Mesenchymal stem cell (in vitro differentiated cells and primary cell): ENCODE measurements at regions not wholly inside any gene's neighbourhood (a gene's known extent, or its start where the extent isn't known, plus 50 kb on each side); places are given as distances from the start of the nearest gene placed in this dataset.

ENCODE experiments used
- DNase-seq: peaks from one replicate; pipeline ENCODE4 v3.0.0-alpha.2; 2013
- H2AFZ ChIP-seq: one replicate; pipeline ENCODE4 v1.6.1; 2013; ENCODE audit warnings: low read depth, mild to moderate bottlenecking, control low read depth, inconsistent platforms, low read length, moderate library complexity
- H2AK5ac ChIP-seq: 2 replicates; pipeline ENCODE4 v1.6.1; 2013; ENCODE audit warnings: low read length, moderate library complexity, mild to moderate bottlenecking, inconsistent platforms; ENCODE audit not compliant: severe bottlenecking
- H2BK120ac ChIP-seq: one replicate; pipeline ENCODE4 v1.6.1; 2013; ENCODE audit warnings: low read depth, mild to moderate bottlenecking, inconsistent platforms, low read length, moderate library complexity
- H2BK12ac ChIP-seq, 2 experiments: one replicate each; pipeline ENCODE4 v1.6.1; 2013; ENCODE audit warnings: inconsistent platforms in 2 of 2, low read length in 2 of 2, mild to moderate bottlenecking in 2 of 2, moderate library complexity in 2 of 2, control low read depth in 1 of 2
- H2BK15ac ChIP-seq: one replicate; pipeline ENCODE4 v1.6.1; 2013; ENCODE audit warnings: mild to moderate bottlenecking, low read depth, inconsistent platforms; ENCODE audit not compliant: poor library complexity, severe bottlenecking
- H2BK5ac ChIP-seq: 2 replicates; pipeline ENCODE4 v1.6.1; 2013; ENCODE audit warnings: low read depth, mild to moderate bottlenecking, low read length, control low read depth, inconsistent platforms; ENCODE audit not compliant: poor library complexity, severe bottlenecking
- H3K14ac ChIP-seq, 2 experiments: one replicate each; pipeline ENCODE4 v1.6.1; 2013; ENCODE audit warnings: inconsistent platforms in 2 of 2, low read length in 2 of 2, control low read depth in 1 of 2, mild to moderate bottlenecking in 1 of 2, moderate library complexity in 1 of 2
- H3K18ac ChIP-seq, 2 experiments: one replicate each; pipeline ENCODE4 v1.6.1; 2013; ENCODE audit warnings: inconsistent platforms in 2 of 2, low read length in 2 of 2, control low read depth in 1 of 2, low read depth in 1 of 2, mild to moderate bottlenecking in 1 of 2
- H3K23ac ChIP-seq, 2 experiments: one replicate each; pipeline ENCODE4 v1.6.1; 2013; ENCODE audit warnings: inconsistent platforms in 2 of 2, low read length in 2 of 2, mild to moderate bottlenecking in 2 of 2, moderate library complexity in 2 of 2, control low read depth in 1 of 2
- H3K27ac ChIP-seq: 2 replicates; pipeline ENCODE4 v1.5.1; 2013; ENCODE audit warnings: mild to moderate bottlenecking, moderate library complexity, low read length, control low read depth, inconsistent platforms; ENCODE audit not compliant: poor library complexity, severe bottlenecking
- H3K27me3 ChIP-seq, 2 experiments: 2 replicates each; pipeline versions ENCODE4 v1.6.1 to v1.7.0; 2013; ENCODE audit warnings: low read length in 2 of 2, mild to moderate bottlenecking in 2 of 2, moderate library complexity in 2 of 2, control low read depth in 1 of 2, inconsistent platforms in 1 of 2; ENCODE audit not compliant: control insufficient read depth in 1 of 2, insufficient read depth in 1 of 2
- H3K36me3 ChIP-seq, 2 experiments: 2 replicates each; pipeline versions ENCODE4 v1.6.1 to v1.7.0; 2013; ENCODE audit warnings: low read length in 2 of 2, control low read depth in 1 of 2, inconsistent platforms in 1 of 2, low read depth in 1 of 2, mild to moderate bottlenecking in 1 of 2; ENCODE audit not compliant: insufficient read depth in 2 of 2, control insufficient read depth in 1 of 2
- H3K4ac ChIP-seq, 2 experiments: one replicate each; pipeline ENCODE4 v1.6.1; 2013; ENCODE audit warnings: inconsistent platforms in 2 of 2, low read length in 2 of 2, mild to moderate bottlenecking in 2 of 2, moderate library complexity in 2 of 2, control low read depth in 1 of 2, low read depth in 1 of 2
- H3K4me1 ChIP-seq: 2 replicates; pipeline ENCODE4 v1.6.1; 2013; ENCODE audit warnings: low read depth, low read length, control low read depth; ENCODE audit not compliant: control insufficient read depth, insufficient read depth
- H3K4me2 ChIP-seq: 2 replicates; pipeline ENCODE4 v1.6.1; 2013; ENCODE audit warnings: low read length, mild to moderate bottlenecking, inconsistent platforms; ENCODE audit not compliant: poor library complexity, severe bottlenecking
- H3K4me3 ChIP-seq, 2 experiments: 2 replicates each; pipeline versions ENCODE4 v1.5.1 to v1.7.0; 2013; ENCODE audit warnings: low read length in 2 of 2, mild to moderate bottlenecking in 2 of 2, control low read depth in 1 of 2, low read depth in 1 of 2; ENCODE audit not compliant: insufficient read depth in 1 of 2
- H3K79me1 ChIP-seq: replicated peaks from 2 replicates; pipeline ENCODE4 v1.6.1; 2013; ENCODE audit warnings: mild to moderate bottlenecking, control low read depth, low read length, inconsistent platforms; ENCODE audit not compliant: poor library complexity, severe bottlenecking
- H3K9ac ChIP-seq: 2 replicates; pipeline ENCODE4 v1.7.0; 2013; ENCODE audit warnings: mild to moderate bottlenecking, low read length, moderate library complexity
- H3K9me3 ChIP-seq: 2 replicates; pipeline ENCODE4 v1.7.0; 2013; ENCODE audit warnings: mild to moderate bottlenecking, low read length; ENCODE audit not compliant: control insufficient read depth
- H4K8ac ChIP-seq: one replicate; pipeline ENCODE4 v1.6.1; 2013; ENCODE audit warnings: inconsistent platforms, mild to moderate bottlenecking, low read length, moderate library complexity
- H4K91ac ChIP-seq: one replicate; pipeline ENCODE4 v1.6.1; 2013; ENCODE audit warnings: mild to moderate bottlenecking, low read length, inconsistent platforms
- WGBS: methylation state at CpG from one replicate; pipeline ENCODE4 v1.1.7; 2013; ENCODE audit warnings: mixed read lengths; 5-methylcytosine and 5-hydroxymethylcytosine counted together

DNA sequence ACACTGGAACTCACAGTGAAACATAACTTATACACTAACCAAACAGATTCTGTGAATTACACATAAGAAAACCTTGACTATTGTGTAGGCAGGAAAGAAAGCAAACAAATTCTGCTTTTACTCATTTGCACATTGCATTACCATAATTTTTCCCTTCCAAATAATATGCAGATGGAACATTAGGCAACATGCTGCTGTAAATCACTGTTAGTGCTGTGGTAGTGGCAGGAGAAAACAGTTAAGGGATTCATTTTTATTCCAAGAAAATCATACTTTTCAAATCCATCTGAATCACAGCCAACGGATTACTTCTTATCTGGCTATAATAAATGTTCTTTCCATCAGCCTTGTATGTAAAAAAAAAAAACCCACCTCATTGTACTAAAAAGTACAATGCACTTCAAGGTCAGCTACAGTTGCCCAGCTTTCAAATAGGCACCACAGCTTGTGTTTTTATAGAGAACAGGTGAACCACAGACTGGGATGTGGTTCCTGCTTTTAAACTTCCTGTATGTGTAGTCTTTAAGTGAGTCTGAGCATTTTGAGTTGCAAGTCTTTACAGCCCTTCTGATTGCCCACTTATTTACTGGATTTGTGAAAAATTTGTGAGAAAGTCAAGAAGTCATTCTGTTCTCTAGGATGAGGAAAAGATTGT, 590.0 kb upstream of the SEMA3D start:
- Histone ChIP-seq H3K36me3 (no peaks in the 10 kb centered on the region), H2AK5ac (no peak overlapping the region), H3K79me1 (no peaks in the 10 kb centered on the region), H3K9me3 (no peaks in the 10 kb centered on the region), H3K4ac (no peak overlapping the region), H2BK15ac (no peak overlapping the region), H3K4me3 (no peak overlapping the region), H4K91ac (no peak overlapping the region), H3K23ac (no peak overlapping the region), H2AFZ (no peak overlapping the region), H2BK12ac (no peak overlapping the region), H3K4me2 (no peak overlapping the region), H3K14ac (no peak overlapping the region), H2BK120ac (no peak overlapping the region), H4K8ac (no peak overlapping the region), H3K27me3 (no peaks in the 10 kb centered on the region), H3K18ac (no peak overlapping the region), H2BK5ac (no peak overlapping the region), H3K27ac (no peak overlapping the region), H3K4me1 (no peaks in the 10 kb centered on the region), H3K9ac (no peak overlapping the region)
- DNase-seq = no peak
- 100% methylated on average over 1 of the region's 1 CpG for WGBS

- H3K4me2 ChIP-seq = no peak overlapping the region
- no peaks in the 10 kb centered on the region for H3K36me3 ChIP-seq
- H3K9me3 ChIP-seq = no peaks in the 10 kb centered on the region
- no peaks in the 10 kb centered on the region for H3K79me1 ChIP-seq
- H3K4me3 ChIP-seq = no peak overlapping the region
- H3K14ac ChIP-seq = no peak overlapping the region
- no peak overlapping the region for H2BK5ac ChIP-seq
- no peak overlapping the region for H3K27ac ChIP-seq
- no peak overlapping the region for H4K8ac ChIP-seq
- H2BK15ac ChIP-seq = no peak overlapping the region
- no peak for DNase-seq
- WGBS = 100% methylated on average over 2 of the region's 3 CpGs
- H3K18ac ChIP-seq = no peak overlapping the region
- no peaks in the 10 kb centered on the region for H3K4me1 ChIP-seq
- H2BK12ac ChIP-seq = no peak overlapping the region
- H2AFZ ChIP-seq = no peak overlapping the region
- H2AK5ac ChIP-seq = no peak overlapping the region
- no peak overlapping the region for H2BK120ac ChIP-seq
- no peak overlapping the region for H4K91ac ChIP-seq
- H3K23ac ChIP-seq = no peak overlapping the region
- peak overlapping the region; percentile 11 for H3K9ac ChIP-seq
- no peak overlapping the region for H3K4ac ChIP-seq
- H3K27me3 ChIP-seq = no peaks in the 10 kb centered on the region
Observed at GRCh38 chr7:85775431-85775830, 588.6 kb upstream of the SEMA3D start.

DNA sequence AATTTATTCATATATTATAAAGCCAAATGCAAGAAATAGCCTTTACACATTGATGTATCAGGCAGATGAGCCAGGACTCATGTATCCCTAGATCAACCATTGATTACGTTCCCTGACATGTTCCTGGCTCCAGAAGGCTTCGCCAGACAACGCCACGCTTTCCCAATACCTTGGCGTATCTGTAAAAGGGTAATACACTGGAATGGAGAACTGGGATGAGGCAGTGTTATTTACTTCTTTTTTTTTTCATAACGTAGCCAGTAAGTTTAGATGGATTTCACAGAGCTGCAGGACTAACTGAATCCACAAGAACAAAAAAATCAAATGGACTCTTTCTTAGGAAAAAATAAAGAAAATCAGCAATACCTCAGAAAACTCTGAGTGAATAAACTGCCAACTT, 588.1 kb upstream of the SEMA3D start:
- 85% methylated on average over 6 of the region's 6 CpGs for WGBS
- Histone ChIP-seq H3K4ac (no peak overlapping the region), H3K79me1 (no peaks in the 10 kb centered on the region), H4K91ac (no peak overlapping the region), H3K36me3 (no peaks in the 10 kb centered on the region), H2BK120ac (no peak overlapping the region), H3K27ac (no peak overlapping the region), H3K9me3 (no peaks in the 10 kb centered on the region), H3K4me2 (no peak overlapping the region), H2BK5ac (no peak overlapping the region), H2BK15ac (no peak overlapping the region), H3K18ac (no peak overlapping the region), H3K9ac (peak overlapping the region; percentile 11), H3K4me1 (no peaks in the 10 kb centered on the region), H3K27me3 (no peaks in the 10 kb centered on the region), H2AK5ac (no peak overlapping the region), H3K23ac (no peak overlapping the region), H4K8ac (no peak overlapping the region), H2BK12ac (no peak overlapping the region), H3K14ac (no peak overlapping the region), H3K4me3 (no peak overlapping the region), H2AFZ (no peak overlapping the region)
- no peak for DNase-seq

DNA sequence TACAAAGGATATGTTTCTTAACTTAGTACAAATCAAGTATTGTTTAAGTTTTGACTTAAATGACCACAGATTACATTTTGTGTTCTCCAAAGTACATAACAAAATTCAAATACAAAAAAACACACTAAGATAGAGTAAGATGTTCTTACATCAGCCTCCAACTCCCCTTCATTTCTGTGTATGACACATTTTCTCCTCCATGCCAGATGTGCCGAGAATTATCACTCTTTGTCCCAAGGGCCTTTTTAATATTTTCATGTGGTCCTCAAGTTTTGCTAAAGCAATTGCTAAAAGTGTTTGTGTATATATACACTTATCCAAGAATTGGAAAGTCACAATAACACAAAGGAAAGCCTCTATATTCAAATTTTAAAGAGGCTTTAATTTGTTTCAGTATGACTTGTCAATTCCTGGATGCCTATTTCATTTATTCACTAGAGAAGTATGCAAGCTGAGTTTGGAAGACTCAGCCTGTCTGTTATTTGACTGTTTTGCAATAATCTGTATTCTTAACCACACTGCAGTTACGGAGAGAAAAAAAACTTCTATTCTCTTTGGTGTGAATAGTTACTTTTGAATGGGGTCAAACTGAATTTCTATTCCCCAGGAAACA, 586.4 kb upstream of the SEMA3D start:
- H3K9ac ChIP-seq = peak overlapping the region; percentile 84
- H2BK12ac ChIP-seq = no peak overlapping the region
- peak; percentile 41 for DNase-seq
- no peak overlapping the region for H2AK5ac ChIP-seq
- H4K91ac ChIP-seq = no peak overlapping the region
- no peaks in the 10 kb centered on the region for H3K36me3 ChIP-seq
- H3K23ac ChIP-seq = no peak overlapping the region
- H2AFZ ChIP-seq = no peak overlapping the region
- H3K4me1 ChIP-seq = no peaks in the 10 kb centered on the region
- H2BK5ac ChIP-seq = no peak overlapping the region
- no peak overlapping the region for H3K27ac ChIP-seq
- no peak overlapping the region for H4K8ac ChIP-seq
- no peak overlapping the region for H2BK120ac ChIP-seq
- H3K4ac ChIP-seq = no peak overlapping the region
- no peak overlapping the region for H3K14ac ChIP-seq
- no peak overlapping the region for H3K4me2 ChIP-seq
- H2BK15ac ChIP-seq = no peak overlapping the region
- no peaks in the 10 kb centered on the region for H3K9me3 ChIP-seq
- WGBS = no CpG with 5 or more reads among the region's 2 CpGs
- no peaks in the 10 kb centered on the region for H3K27me3 ChIP-seq
- H3K4me3 ChIP-seq = peak overlapping the region in 1 of 2 experiments; percentile 60
- H3K18ac ChIP-seq = no peak overlapping the region
- H3K79me1 ChIP-seq = no peaks in the 10 kb centered on the region
